HG03108 (cell line): ENCODE measurements at regions not wholly inside any gene's neighbourhood (a gene's known extent, or its start where the extent isn't known, plus 50 kb on each side); places are given as distances from the start of the nearest gene placed in this dataset.
"Not testable (repeated sequence)": the region's sequence is repeated elsewhere in the genome, so short reads cannot be mapped to it uniquely, and the experiment has no call there.

ENCODE experiments used
- ATAC-seq: cut with Tn5 transposase; IDR thresholded peaks from one replicate; pipeline ENCODE4 v1.9.1; 2021; ENCODE audit warnings: moderate library complexity; ENCODE audit not compliant: unreplicated experiment

DNA sequence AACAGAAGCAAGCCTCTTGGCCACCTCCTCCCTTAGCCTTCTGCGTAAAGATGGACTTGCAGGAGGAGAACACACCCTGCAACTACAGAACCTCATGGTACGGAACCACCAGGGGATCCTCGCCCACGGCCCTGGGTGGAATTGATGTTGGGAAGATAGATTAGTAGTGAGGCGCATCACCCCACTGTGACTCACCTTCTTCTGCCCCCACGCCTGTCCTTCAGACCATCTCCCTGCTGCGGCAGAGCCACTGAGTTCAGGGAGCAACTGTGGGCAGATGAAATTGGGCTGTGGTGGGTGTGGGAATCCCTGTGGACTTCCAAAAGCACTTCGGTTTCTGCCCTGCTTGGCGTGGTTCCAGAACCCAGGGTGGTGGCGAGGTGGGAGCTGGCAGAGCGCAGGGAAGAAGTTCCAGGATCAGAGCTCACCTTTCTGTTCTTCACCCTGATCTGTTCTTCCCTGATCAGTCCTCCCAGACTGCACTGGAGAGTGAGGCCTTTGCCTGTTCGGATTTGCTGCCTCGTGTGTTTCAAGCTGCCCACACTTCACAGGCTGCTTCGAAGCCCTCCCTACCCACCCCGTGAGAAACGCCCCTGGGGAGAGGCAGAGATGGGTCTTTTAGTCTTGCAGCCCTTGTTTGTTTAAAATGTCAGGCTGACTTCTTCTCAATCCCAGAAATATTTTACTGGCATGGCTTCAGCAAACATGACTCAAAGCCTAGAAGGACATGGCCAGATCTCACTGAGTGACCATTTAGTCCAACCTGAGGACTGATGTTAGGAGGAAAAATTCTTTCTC lies 92.8 kb upstream of the MLN start:
- ATAC-seq = no peak

DNA sequence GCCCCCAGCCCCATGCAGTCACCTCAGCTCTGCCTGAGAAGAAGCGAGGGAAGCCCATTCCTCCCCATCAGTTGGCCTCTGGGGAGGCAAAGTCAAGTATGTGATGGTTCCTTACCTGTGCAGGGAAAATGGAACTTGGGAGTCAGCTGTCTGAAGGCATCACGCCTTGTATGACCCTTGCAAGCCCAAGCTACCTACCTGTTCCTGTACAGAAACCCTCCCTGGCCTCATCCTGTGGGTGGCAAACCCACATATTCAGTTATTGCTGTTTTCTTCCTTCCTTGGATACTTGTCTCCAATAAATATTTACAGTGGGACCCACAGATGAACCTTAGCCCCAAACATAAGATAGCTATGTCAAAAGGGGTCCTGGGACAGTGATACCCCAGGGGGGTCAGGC lies 92.2 kb upstream of the MLN start:
- no peak for ATAC-seq

DNA sequence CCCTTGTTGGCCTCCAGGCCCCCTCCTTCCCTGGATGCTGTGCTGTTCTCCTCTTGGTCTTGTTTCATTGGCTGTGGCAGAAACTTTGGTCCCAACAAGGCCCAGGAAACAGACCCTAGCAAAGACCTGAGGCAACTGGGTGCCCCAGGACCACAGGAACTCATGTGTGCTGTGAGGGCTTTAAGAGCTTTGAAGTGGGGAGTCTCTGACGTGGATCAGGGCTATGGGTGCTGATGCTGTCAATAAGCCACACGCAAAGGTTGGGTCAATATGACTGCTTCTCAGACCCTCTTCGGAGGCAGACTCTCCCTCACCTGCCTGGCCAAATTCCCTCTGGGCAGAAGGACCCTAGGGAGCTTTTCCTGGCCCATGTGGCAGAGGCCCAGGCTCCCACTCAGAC lies 91.5 kb upstream of the MLN start:
- ATAC-seq = no peak

DNA sequence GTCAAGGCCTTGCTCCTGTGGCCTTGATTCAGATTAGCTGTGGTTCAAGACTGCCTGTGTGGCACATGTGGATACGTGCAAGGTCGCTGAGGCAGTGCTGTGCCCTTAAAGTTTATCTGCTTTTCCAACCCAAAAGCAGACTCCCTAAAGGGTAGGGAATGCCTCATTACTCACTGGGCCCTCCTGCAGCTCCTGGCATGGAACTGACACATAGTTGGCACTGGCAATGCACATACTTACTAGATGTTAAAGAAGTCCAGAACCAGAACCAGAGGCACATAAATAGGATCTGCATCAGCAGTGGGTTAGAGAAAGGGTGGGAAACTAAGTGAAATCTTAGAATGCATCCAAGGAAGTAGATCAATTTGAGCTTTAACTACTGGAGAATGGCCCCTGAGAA lies 90.6 kb upstream of the MLN start:
- ATAC-seq = no peak

DNA sequence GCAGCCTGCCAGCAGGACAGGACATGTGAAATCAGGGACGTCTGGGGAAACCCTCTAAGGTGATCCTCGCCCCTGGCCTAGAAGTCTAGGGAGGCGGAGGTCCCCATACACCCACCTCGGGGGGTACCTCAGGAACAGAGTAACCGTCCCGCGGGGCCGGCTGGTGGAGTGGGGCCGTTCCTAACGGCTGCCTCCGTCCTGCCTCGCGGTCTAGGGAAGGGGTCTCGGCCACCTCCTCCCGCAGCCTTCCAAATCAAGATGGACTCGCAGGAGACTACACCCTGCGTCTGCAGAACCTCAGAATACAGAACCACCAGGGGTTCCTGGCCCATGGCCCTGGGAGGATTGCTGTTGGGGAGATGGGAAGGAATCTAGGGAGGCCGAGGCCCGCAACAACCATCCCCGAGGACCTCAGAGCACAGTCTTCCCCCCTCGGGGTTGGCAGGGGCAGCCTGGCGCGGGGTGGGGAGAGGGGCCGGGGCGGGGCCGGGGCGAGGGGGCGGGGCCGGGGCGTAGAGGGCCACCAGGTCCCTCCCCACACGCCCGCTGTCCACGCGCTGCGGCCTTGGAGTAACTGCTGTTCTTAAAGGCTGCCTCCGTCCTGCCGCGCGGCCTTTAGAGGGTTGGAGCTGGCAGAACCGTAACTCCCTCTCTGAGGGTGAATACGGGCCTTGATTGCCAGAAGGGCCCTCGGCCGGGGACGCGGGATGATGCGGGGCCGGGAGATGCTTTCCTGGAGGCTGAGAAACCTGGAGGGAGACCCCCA lies 89.0 kb upstream of the MLN start:
- ATAC-seq = no peak

DNA sequence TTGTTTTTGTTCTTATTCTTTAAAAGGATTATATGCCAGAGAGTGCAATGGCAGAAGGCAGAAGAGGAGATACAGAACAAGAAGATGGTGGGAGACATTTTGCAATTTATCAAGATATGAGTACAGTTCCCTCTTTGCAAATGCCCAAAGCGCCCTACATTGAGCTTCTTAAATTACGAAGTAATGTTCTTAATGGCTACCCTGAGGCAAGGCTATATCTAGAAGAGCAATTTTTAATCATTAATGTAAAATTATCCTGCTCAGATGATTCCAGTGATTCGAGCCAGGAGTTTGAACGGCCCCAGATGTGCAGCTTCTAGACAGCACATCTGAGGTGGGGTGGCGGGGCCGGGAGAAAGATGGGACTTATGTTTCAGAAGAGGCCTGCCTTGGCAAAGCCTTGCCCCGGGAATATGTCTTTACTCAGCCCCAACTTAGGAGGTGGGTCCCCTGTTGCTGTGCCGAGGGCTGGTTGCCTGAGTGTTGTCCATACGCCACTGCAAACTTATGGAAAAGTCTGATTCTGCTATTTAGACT lies 84.9 kb upstream of the MLN start:
- no peak for ATAC-seq

DNA sequence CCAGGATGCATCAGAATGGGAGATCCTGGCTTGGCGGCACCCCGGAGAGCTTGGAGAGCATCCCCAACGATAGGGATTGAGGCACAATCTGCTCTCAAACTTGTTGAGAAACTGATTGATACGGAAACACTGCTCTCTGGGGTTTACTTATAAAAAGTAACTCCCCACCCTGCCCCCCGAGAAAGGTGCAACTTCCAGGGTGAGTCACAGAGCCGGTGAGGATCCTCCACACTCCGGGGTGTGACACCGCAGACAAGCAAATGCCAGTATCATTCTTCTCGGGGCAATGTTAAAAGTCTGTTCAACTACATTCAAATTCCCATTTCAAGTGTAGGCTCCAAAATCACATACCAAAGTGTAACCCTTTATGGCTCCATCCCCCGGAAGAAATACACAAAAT lies 84.4 kb upstream of the MLN start:
- no peak for ATAC-seq

DNA sequence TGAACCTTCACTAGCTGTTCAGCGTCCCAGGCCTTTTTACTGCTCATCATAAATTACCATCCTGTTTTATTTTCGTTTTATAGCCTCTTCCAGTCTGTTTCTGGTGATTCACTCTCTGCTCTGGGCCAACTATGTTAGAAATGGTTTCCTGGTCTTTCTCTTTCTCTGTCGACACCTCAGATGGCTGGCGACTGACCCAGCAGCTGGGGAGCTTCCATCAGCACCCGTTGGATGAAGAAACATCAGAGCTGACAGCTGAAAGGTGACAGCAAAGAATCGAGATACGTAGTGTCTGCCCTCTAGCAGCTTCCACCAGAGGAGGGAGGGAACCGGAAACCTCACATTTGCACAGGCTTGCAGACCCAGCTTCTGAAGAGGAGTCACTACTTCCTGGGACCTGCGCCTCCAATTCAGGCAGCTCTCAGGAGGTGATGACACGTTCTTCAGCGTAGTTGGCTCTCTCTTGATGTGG lies 82.9 kb upstream of the MLN start:
- ATAC-seq = no peak

DNA sequence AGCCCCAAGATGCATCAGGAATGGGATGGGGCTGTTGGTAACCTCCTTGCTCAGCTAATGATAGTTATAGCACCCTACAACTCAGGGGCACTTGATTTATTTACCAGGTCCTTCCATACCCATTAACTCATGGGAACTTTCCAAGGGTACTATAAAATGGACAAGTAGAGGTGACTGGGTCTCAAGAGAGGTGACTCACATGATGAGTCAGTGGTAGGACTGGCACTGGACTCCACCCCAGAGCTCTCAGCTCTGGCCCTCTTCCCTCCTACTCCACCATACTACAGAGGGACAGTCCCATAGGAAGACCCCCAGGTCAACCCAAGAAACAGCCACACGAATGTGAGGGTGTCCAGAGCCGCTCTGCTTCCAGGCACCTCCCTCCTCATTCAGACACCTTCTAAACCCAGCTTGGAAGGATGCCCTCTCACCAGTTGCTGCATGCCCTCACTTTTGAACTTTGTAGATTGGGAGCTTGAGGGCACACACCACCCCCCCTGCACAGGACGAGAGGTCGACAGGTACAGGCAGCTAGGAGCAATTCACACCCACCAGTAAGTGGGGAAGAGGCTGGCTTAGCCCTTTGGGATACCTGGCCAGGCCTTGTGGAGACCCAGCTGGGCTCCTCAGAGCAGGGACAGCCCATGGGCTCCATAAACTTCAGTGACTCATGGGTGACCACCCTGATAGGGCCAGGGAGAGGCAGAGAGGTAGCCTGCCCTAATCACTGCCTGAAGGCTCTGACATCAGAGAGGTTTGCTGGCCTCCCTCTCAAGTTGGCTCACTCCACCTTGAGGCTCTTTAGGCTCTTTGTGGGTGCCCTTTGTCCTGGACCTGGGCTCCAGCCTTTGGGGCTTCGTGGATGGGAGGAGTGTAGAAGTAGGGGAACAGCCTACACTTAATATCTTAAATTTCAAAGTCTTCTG lies 81.6 kb upstream of the MLN start:
- no peak for ATAC-seq

DNA sequence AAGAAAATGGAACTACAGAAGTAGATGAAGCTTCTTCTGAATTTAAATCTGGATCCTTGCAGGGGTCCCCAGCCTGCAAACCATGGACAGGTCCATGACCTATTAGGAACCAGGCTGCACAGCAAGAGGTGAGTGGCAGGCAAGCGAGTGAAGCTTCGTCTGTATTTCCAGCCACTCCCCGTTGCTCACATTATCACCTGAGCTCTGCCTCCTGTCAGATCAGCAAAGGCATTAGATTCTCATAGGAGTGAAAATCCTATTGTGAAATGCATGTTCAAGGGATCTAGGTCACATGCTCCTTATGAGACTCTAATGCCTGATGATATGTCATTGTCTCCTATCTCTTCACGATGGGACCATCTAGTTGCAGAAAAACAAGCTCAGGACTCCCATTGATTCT lies 79.8 kb upstream of the MLN start:
- ATAC-seq = not testable (repeated sequence)

DNA sequence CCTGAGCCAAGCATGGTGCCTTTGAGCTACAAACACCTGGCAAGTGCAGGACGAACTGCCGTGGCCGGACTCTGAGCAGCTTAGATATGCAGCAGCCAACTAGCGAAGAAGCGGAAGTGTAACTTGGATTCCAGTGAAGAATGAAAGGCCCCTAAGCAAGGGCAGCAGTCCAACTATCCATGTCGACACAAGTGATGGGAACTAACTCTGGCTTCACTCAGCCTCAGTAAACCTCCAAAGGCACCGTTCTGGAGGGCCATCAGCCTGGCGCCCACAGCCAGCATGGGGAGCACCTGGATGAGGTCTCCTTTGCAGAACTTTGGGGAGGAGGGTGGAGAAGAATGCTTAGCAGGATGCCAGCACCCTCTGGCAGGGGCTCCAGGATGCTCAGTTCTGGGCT lies 78.4 kb upstream of the MLN start:
- no peak for ATAC-seq

DNA sequence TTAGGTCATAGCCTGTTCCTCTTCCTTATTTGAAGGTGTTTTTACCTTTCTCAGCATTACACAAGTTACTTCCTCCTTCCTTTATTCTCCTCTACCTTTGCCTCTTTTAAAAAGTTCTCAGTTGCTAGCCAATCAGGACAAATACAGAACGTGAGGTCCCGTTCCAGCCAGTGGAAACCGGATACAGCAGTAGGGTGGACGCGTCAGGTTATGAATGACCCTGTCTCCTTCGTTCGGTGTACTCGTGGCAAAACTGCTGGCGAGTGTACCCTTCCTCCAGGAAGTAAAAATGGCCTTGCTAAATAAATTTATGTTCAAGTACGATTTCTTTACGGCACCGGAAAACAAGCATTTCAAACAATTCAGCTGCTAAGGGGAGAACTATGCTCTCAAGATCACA lies 77.0 kb upstream of the MLN start:
- no peak for ATAC-seq

DNA sequence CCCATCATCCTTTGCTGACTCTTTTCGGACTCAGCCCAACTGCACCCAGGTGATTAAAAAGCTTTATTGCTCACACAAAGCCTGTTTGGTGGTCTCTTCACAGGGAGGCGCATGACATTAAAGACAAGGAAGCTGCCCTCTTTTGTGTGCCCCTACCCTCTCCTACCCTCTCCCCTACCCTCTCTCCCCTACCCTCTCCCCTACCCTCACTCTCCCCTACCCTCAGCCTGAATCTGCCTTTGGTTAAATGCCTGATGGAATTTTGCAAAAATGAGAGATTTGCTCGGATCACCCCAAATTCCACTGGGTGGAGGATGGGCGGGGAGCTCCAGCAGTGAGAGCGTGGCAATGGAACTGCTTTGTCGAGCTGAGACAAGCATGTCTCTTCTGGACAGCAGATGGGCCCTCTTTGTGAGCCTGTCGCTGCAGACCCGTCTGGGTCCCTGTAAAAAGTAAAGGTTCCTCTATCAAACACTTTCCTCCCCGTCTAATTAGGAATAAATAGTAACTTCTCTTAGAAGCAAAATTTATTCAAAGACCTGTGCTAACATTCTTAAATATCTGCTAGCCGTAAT lies 76.4 kb upstream of the MLN start:
- no peak for ATAC-seq

DNA sequence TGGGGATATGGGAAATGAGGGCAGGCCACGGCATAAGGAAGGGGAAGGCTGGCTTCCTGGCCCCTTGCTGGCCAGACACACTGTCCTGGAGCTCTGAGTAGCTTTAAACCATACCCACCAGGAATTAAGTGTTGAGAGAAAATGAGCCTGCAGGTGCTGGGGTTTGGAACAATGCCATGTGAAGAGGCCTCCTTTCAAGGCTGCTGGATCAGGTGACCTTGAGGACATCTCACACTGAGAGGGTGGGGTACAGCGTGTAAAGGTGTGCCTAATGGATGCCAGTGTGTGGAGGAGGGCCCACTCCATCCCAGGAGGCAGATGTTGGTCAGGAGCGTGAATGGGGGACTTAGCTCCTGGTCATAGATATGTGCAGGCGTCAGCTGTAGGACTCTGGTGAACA lies 74.8 kb upstream of the MLN start:
- ATAC-seq = no peak

DNA sequence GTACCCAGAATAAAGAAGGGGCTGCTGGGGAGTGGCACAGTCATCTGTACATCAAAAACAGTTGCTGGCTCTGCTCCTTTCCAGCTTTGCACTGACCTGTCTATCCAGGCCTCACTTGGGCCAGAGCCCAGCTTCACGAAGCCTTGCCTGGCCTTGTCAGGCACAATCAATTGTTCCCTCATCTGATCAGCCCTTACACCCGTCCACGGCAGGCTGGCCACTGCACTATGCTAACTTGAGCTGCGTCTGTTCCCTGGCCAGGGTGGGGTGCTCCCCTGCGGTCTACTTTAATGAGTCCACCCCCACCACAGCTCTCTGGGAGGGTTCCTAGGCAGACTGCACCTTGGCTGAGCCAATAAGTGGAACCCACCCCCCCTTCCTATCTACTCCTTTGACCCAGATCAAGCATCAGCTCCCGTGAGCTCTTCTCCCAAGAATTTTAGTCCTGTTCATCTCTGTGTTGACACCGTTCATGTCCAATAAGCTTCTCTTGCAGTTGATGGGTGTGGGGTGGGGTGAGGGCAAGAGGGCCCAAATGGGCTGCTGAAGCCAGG lies 74.3 kb upstream of the MLN start:
- ATAC-seq = no peak

DNA sequence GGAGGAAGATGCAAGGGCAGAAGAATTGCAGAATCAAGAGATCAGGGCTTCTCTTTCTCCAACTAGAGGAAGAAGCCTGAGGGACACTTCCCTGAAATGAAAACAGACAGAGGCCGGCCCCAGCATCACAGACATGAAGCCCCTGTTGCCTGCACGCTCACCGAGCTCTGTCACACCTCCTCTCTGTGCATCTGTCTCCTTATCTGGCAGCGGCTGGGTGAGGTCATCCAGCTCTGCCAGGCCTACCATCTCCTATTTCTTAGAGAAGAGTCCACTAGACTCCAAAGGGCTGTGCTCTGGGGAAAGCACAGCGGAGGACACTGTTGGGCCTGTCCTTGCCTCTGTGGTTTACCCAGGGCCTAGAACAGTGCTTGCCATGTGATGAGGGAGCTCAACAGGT lies 71.9 kb upstream of the MLN start:
- no peak for ATAC-seq

DNA sequence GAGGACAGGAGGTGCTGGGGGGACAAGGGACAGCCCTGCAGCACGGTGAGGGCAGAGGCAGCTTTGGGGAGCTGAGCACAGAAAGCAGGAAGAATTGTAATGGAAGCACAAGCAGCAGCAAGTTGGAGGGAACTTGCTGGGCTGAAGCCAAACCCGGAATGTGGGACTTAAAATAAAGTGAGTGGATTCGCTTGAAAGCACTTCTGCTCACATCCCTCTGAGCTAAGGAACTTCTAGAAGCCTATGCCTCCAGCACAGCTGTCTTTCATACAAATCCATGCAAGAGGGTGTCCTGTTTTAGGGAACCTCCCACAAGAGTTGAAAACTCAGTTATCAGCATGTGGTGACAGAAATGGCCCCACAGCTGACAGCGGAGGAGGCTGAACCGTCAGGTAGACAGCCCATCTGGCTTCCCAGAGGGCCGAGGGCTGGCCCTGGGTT lies 71.4 kb upstream of the MLN start:
- ATAC-seq = no peak

DNA sequence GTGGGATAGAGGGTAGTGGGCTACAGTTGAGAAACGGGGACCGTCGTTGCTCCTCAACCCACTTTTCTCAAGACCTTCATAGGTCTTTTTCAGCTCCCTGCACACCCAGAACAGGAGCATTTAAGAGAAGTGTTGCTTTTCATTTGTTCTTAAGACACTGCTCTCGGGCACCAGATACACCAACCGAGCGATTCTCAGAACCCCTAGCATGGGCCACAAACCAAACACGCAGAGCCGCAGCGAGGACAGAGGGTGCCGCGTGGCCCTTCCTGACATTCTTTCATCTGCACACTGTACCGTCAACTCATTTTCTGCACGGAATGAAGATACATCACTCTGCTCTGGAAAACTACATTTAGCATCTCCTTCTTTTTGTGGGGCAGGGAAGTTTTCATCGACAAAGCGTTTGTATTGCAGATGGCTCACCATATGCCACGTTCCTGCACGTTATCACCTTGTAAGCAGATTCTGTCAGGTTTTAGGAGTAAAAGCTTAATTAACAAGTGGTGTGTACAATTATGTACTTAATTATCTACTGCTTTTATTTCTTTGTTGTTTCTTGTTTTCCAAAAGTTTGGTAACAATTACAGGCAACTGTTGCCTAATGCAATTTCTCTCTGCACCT lies 70.4 kb upstream of the MLN start:
- ATAC-seq = no peak

DNA sequence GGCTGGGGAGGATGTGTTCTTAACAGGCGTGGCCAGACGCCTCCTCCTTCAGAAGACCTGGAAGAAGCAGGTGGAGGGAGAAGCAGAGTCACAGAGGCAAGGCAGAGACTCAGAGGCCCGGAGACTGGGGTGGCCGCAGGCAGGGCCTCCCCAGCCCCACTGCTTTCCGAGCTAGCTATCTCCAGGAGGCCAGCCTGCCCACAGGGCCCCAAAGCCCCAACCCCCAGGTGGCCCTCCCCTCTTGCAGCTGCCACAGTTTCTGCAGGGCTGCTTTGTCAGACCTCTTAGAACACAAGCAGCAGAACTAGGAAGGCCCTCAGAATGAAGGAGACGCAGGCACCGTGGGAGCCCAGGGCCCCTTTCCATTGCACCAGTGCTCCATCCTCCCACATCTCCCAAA lies 69.0 kb upstream of the MLN start:
- no peak for ATAC-seq

DNA sequence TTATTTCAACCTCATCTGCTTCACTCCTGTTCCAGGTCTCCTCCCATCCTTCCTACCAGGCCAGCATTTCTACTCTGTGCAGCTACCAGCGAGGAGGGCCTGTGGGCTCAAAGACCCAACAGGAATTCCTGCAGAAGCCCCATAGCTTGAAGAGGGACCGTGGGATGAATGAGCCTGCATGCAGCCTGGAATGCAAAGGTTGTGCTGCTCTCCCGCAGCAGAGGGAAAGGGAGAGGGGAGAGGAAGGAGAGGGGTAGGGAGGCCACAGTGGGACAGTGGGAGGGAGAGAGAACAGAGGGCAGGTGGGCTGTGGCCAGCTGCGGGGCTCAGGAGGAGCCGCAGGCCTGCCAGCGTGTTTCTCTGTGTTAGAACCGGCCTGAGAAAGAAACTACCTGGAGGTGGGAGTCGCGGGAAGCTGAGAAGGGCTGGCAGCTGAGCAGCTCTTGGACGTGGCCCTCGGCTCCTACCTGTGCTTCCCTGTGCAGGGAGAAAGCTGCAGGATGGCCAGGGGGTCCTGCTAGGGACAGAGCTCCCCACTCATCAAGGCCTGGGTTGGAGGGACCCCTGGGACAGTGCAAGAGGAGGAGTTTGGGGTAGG lies 66.1 kb upstream of the MLN start:
- no peak for ATAC-seq
